ENCODE measurements at regions not wholly inside any gene's neighbourhood (a gene's known extent, or its start where the extent isn't known, plus 50 kb on each side); places are given as distances from the start of the nearest gene placed in this dataset.

GRCh38 chr20:21798384-21798783 is 92.9 kb downstream of the PAX1 start:
- no peak for TF ChIP-seq CTCF (IDR thresholded peaks at IDR 0.05)
- no peak for TF ChIP-seq POLR2A (IDR thresholded peaks at IDR 0.05)
